MCF 10A (cell line): ENCODE measurements at regions not wholly inside any gene's neighbourhood (a gene's known extent, or its start where the extent isn't known, plus 50 kb on each side); places are given as distances from the start of the nearest gene placed in this dataset.
"Not testable (repeated sequence)": the region's sequence is repeated elsewhere in the genome, so short reads cannot be mapped to it uniquely, and the experiment has no call there.

Source experiments
- BruUV-seq: library from RNA; stranded (reverse); fragments of 400-500 nt; replicated peaks from 2 replicates; lab custom pipeline; 2021; lab: Mats Ljungman, UMichigan
- CTCF ChIA-PET: fragments of 300-600 bp; sonication (Branson Sonifier 250); formaldehyde crosslinking; extraction: SDS; loops from one replicate; lab custom pipeline; 2021; ENCODE audit warnings: antibody characterized with exemption, inconsistent platforms; lab: Yijun Ruan, JAX
- POLR2A ChIA-PET: fragments of 300-600, 350-650 bp; sonication (Branson Sonifier 250); formaldehyde crosslinking; extraction: SDS; loops from one replicate; lab custom pipeline; 2020; ENCODE audit warnings: antibody characterized with exemption, inconsistent platforms; lab: Yijun Ruan, JAX
- DNase-seq: peaks from one replicate; pipeline ENCODE4 v3.0.0-alpha.2; 2018; ENCODE audit not compliant: unreplicated experiment
- H3K27ac Mint-ChIP-seq: one replicate; pipeline ENCODE4 v1.8.0; 2022; ENCODE audit warnings: mild to moderate bottlenecking, low read depth, mixed read lengths; ENCODE audit not compliant: unreplicated experiment
- H3K27me3 Mint-ChIP-seq: one replicate; pipeline ENCODE4 v1.8.0; 2022; ENCODE audit warnings: mixed read lengths; ENCODE audit not compliant: insufficient read depth, unreplicated experiment
- H3K36me3 Mint-ChIP-seq: one replicate; pipeline ENCODE4 v1.8.0; 2022; ENCODE audit warnings: mild to moderate bottlenecking, moderate library complexity, mixed read lengths; ENCODE audit not compliant: insufficient read depth, unreplicated experiment
- H3K4me1 Mint-ChIP-seq: one replicate; pipeline ENCODE4 v1.8.0; 2022; ENCODE audit warnings: mixed read lengths; ENCODE audit not compliant: insufficient read depth, unreplicated experiment
- H3K4me3 Mint-ChIP-seq: one replicate; pipeline ENCODE4 v1.8.0; 2022; ENCODE audit warnings: mild to moderate bottlenecking, moderate library complexity, mixed read lengths; ENCODE audit not compliant: unreplicated experiment
- H3K9me3 Mint-ChIP-seq: one replicate; pipeline ENCODE4 v1.8.0; 2022; ENCODE audit warnings: mixed read lengths; ENCODE audit not compliant: unreplicated experiment
- intact Hi-C: fragments of 100-400 bp; cut with micrococcal nuclease; formaldehyde crosslinking; loops from 2 replicates; pipeline ENCODE4 v1.14.1; 2022
- TF ChIP-seq, protein P1 (sequence below): fragments of 200-600 bp; IDR thresholded peaks from one replicate; pipeline ENCODE4 v1.8.0; 2022; ENCODE audit warnings: antibody characterized with exemption, mild to moderate bottlenecking; ENCODE audit not compliant: unreplicated experiment

DNA sequence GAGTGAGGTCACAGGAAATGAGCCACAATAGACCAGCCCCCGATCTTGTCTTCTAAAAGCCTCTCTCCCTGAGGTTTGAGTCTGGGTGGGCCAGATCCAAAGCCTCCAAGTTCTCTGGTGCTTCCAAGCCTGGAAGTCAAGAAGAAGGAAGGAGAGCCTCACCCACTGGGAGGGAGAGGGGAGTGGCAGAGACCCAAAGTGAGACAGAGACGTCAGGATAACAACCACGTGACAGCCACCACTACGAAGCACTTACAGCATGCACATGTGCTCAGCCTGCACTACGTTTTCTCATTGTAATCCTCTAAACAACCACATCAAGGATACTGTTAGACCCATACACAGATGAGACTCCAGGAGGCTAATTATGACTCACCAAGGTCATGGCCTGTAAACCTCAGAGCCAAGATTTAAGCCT, 197.3 kb upstream of the LINGO1 start:
- ChIA-PET POLR2A (no interaction called here), CTCF (interaction anchor here (1.3 kb wide), 1 partner anchor 9 kb away, joined by 6 read pairs; no protein-coding TSS in a partner anchor)
- Mint-ChIP-seq H3K27ac (no peak overlapping the region), H3K36me3 (no peaks in the 10 kb centered on the region), H3K9me3 (no peaks in the 10 kb centered on the region), H3K27me3 (no peaks in the 10 kb centered on the region), H3K4me3 (no peak overlapping the region), H3K4me1 (no peaks in the 10 kb centered on the region)
- peak; percentile 19 for DNase-seq
- TF ChIP-seq, protein P1, sequence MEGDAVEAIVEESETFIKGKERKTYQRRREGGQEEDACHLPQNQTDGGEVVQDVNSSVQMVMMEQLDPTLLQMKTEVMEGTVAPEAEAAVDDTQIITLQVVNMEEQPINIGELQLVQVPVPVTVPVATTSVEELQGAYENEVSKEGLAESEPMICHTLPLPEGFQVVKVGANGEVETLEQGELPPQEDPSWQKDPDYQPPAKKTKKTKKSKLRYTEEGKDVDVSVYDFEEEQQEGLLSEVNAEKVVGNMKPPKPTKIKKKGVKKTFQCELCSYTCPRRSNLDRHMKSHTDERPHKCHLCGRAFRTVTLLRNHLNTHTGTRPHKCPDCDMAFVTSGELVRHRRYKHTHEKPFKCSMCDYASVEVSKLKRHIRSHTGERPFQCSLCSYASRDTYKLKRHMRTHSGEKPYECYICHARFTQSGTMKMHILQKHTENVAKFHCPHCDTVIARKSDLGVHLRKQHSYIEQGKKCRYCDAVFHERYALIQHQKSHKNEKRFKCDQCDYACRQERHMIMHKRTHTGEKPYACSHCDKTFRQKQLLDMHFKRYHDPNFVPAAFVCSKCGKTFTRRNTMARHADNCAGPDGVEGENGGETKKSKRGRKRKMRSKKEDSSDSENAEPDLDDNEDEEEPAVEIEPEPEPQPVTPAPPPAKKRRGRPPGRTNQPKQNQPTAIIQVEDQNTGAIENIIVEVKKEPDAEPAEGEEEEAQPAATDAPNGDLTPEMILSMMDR: no peak
- no TSS peak for BruUV-seq
- intact Hi-C loops: no loop called here

DNA sequence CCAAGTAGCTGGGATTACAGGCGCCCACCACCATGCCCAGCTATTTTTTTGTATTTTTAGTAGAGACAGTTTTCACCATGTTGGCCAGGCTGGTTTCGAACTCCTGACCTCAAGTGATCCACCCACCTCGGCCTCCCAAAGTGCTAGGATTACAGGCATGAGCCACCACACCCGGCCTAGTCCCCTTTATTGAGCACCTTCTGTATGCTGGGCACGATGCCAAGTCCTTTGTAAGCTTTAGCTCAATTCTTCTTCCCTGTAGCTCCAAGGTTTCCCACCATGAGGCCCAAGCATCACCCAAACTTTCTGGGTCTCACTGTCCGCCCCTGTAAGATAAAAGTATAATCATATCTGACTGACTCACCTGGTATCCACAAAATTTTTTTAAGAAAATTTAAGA, 196.6 kb upstream of the LINGO1 start:
- POLR2A ChIA-PET, H3K36me3 Mint-ChIP-seq, H3K27ac Mint-ChIP-seq, DNase-seq, intact Hi-C loops, H3K4me3 Mint-ChIP-seq, BruUV-seq, H3K4me1 Mint-ChIP-seq, H3K9me3 Mint-ChIP-seq, H3K27me3 Mint-ChIP-seq: not testable (repeated sequence)
- CTCF ChIA-PET: interaction anchor here (1.3 kb wide), 1 partner anchor 8 kb away, joined by 6 read pairs; no protein-coding TSS in a partner anchor

DNA sequence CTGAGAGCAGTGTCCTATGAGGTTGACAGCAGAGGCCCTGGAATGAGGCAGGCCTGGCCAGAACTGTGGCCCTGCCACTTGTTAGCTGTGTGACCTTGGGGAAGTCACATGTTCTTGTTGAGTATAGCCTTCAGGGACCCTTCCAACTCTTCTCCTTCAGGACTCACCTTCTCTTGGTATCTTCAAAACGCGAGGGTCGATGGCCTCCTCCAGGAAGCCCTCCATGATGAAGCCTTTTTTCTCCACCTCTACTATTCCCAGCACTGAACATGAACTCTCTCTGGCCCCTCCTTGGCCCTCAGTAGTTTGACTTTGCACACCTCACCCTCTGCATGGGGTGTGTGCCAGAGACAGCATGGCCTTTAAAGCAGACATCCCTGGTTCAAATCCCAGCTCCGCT, 195.1 kb upstream of the LINGO1 start:
- no TSS peak for BruUV-seq
- no peaks in the 10 kb centered on the region for H3K9me3 Mint-ChIP-seq
- no peaks in the 10 kb centered on the region for H3K4me1 Mint-ChIP-seq
- ChIA-PET CTCF (no interaction called here), POLR2A (no interaction called here)
- H3K27ac Mint-ChIP-seq: no peak overlapping the region
- intact Hi-C loops: no loop called here
- no peak overlapping the region for H3K4me3 Mint-ChIP-seq
- DNase-seq: no peak
- no peaks in the 10 kb centered on the region for H3K27me3 Mint-ChIP-seq
- TF ChIP-seq, protein P1: no peak
- no peaks in the 10 kb centered on the region for H3K36me3 Mint-ChIP-seq

DNA sequence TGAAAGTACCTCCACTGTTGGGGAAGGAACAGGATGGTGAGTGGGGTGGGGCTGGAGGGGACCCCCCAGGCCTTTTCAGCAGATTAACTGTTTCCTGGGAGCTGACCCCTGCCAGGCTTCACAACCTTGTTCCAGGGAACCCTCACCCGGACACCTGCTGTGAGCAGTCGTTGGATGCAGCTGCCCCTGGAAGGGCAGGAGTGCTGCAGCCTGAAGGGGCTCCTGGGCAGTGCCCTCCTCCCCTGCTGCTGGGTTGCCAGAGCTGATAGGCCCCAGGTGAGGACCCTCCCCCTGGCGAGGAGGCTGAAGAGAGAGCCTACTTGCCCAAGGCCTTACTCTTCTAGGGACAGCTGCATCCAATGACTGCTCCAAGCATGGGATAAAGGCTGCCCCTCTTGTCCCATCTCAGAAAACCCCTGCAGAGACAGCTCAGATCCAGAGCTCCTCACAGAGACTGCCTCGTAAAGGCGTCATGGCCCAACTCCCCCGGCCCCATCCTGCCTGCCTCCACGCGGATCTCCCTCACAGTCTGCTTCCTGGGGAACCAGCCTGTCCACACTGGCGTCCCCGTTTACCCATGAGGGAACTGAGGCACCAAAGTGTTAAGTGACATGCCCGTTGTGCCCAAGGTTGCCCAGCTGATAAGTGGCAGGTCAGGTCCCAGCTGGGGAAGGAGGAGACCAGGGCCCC, 193.4 kb upstream of the LINGO1 start:
- Mint-ChIP-seq H3K4me1 (no peaks in the 10 kb centered on the region), H3K4me3 (no peak overlapping the region), H3K27ac (no peak overlapping the region), H3K27me3 (peaks cover 15% of the 10 kb centered on the region), H3K9me3 (no peaks in the 10 kb centered on the region), H3K36me3 (no peaks in the 10 kb centered on the region)
- POLR2A ChIA-PET: no interaction called here
- TF ChIP-seq, protein P1: no peak
- no TSS peak for BruUV-seq
- intact Hi-C loops: no loop called here
- CTCF ChIA-PET: interaction anchor here (0.6 to 0.8 kb wide), 2 partner anchors 192 to 1484 kb away, joined by 4 read pairs; partner anchors contain the start of gene TMED3
- DNase-seq: no peak
